Activated CD4-positive, alpha-beta T cell treated with anti-CD3 and anti-CD28 coated beads for 48 hours (primary cell): ENCODE measurements at regions not wholly inside any gene's neighbourhood (a gene's known extent, or its start where the extent isn't known, plus 50 kb on each side); places are given as distances from the start of the nearest gene placed in this dataset.
"Not testable (repeated sequence)": the region's sequence is repeated elsewhere in the genome, so short reads cannot be mapped to it uniquely, and the experiment has no call there.

ENCODE experiments used
- DNase-seq: peaks from one replicate; pipeline ENCODE4 v3.0.0-alpha.2; 2020

GRCh38 chr7:106518967-106519366, 142.0 kb downstream of the CCDC71L start:
- DNase-seq: no peak

DNA sequence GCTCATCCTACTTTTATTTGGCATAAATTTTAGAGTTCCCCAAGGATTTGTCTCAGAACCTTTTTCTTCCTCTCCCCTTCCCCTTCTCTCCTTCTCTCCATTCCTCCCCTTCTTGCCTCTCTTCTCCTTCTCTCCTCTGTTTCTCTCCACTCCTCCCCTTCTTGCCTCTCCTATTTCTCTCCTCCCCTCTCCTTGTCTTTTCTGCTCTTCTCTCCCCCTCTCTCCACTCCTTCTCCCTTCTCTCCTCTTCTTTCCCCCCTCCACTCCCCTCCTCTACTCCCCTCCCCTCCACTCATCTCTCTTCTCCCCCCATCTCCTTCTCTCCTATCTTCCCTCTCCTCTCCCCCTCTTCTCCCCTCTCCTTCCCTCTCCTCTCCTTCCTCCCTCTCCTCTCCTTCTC, 142.7 kb downstream of the CCDC71L start:
- DNase-seq: no peak

DNA sequence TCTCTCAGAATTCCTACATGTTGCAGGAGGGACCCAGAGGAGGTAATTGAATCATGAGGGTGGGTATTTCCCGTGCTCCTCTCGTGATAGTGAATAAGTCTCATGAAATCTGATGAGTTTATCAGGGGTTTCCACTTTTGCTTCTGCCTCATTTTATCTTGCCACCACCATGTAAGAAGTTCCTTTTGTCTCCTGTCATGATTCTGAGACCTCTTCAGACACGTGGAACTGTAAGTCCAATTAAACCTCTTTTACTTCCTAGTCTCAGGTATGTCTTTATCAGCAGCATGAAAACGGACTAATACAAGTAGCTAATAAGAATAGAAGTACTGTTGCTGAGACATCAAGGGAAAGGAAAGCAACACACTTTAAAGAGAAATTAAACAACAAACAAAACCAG, 143.4 kb downstream of the CCDC71L start:
- no peak for DNase-seq

DNA sequence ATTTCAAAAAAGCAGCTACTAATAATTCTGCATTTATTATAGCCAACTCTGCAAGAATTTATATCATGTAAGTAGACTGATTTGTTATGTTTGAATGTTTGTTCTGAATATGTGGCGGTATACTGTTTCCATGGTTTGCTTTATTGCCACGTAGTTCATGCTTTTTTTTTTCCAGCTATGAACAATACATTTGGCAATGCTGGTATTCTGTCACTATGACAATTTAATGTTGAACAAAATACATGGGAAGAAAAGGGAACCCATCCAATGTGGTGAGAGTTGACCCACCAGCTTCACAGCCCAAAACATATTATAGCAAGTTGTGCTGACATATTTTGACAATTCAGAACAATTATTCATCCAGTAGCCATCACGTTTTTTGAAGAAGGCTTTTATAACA, 145.6 kb downstream of the CCDC71L start:
- no peak for DNase-seq

- no peak for DNase-seq
Observed at GRCh38 chr7:106514881-106515280, 146.1 kb downstream of the CCDC71L start.

DNA sequence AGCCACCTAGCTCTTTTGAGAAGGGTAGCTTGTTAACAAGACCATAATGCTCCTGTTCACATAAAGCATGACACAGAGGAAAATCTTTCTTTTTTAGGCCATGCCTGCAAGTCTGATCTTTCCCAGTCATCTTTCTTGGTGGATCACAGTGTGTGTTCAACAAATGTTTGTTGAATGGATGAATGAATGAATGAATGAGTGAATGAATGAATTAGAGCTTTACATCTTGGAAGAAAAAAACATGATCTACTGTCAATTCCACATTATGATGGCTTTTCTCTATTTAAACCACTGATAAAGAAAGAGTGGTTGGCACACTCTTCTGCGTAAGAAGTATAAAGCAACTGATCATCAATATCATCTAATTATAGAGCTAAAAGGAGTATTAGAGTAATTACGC, 148.7 kb downstream of the CCDC71L start:
- no peak for DNase-seq

GRCh38 chr7:106504645-106505044, 156.3 kb downstream of the CCDC71L start:
- no peak for DNase-seq

GRCh38 chr7:106504207-106504606, 156.8 kb downstream of the CCDC71L start:
- no peak for DNase-seq

- no peak for DNase-seq
Observed at GRCh38 chr7:106503626-106504025, 157.3 kb downstream of the CCDC71L start.

GRCh38 chr7:106501605-106502580, 159.1 kb downstream of the CCDC71L start:
- DNase-seq: no peak

- no peak for DNase-seq
Observed at GRCh38 chr7:106499897-106500296, 161.1 kb downstream of the CCDC71L start.

DNA sequence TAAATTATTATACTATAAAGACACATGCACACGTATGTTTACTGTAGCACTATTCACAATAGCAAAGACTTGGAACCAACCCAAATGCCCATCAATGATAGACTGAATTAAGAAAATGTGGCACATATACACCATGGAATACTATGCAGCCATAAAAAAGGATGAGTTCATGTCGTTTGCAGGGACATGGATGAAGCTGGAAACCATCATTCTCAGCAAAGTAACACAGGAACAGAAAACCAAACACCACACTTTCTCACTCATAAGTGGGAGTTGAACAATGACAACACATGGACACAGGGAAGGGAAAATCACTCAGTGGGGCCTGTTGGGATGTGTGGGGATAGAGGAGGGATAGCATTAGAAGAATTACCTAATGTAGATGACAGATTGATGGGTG, 163.0 kb downstream of the CCDC71L start:
- not testable (repeated sequence) for DNase-seq

- no peak for DNase-seq
Observed at GRCh38 chr7:106493041-106493731, 167.8 kb downstream of the CCDC71L start.

- no peak for DNase-seq
Observed at GRCh38 chr7:106488465-106488864, 172.5 kb downstream of the CCDC71L start.

DNA sequence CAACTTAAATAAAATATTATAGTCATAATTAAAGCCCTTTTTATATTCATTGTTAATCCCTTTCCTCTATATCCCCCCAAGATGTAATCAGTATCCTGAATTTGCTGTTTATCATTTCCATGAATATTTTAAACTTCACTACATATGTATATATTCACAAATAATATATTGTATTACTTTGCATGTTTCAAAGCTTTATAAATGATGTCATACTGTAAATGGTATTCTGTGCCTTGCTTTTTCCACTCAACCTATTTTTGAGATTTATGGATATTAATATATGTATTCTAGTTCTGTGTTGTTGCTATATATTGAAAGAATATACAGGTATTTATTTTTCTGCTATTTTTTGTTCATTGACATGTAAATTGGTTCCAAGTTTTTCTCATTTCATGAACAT, 173.1 kb downstream of the CCDC71L start:
- no peak for DNase-seq

- DNase-seq: no peak
Observed at GRCh38 chr7:106486331-106486730, 174.6 kb downstream of the CCDC71L start.

- DNase-seq: no peak
Observed at GRCh38 chr7:106485919-106486318, 175.0 kb downstream of the CCDC71L start.

- no peak for DNase-seq
Observed at GRCh38 chr7:106485031-106485551, 175.9 kb downstream of the CCDC71L start.

- DNase-seq: no peak
Observed at GRCh38 chr7:106484562-106484961, 176.4 kb downstream of the CCDC71L start.

DNA sequence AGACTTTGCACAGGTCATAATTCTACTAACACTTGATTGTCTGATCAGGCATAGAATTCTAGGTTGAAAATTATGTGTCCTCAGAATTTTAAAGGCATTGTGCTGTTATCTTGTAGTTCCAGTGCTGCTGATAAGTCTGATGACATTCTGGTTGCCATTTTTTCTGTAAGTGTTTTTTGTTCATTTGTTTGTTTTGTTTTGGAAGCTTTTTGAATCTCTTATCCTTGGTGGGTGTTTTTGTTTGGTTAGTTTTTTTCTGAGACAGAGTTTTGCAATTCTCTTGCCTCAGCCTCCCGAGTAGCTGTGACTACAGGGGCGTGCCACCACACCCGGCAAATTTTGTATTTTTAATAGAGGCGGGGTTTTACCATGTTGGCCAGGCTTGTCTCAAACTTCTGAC, 178.9 kb downstream of the CCDC71L start:
- no peak for DNase-seq

- no peak for DNase-seq
Observed at GRCh38 chr7:106480616-106481031, 180.3 kb downstream of the CCDC71L start.

DNA sequence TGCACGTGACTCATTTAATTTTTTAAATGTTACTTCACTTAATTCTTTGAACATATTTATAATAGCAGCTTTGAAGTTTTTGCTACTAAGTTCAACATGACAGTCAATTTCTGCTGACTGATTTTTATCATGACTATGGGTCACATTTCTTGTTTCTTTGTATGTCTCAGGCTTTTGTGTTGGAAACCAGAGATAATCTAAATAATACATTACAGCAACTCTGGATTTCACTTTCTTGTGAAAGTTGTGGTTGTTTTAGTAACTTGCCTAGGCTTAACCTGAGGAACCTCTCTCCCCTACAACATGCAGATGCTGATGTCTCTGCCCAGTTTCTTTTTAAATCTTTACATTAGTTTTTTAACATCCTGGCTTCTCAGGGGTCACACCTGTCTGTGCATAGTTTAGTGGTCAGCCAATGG, 180.8 kb downstream of the CCDC71L start:
- DNase-seq: no peak

GRCh38 chr7:106476751-106477150, 184.2 kb downstream of the CCDC71L start:
- DNase-seq: no peak

- no peak for DNase-seq
Observed at GRCh38 chr7:106472741-106473140, 188.0 kb upstream of the NAMPT start.
